C4-2B (cell line): ENCODE measurements at regions not wholly inside any gene's neighbourhood (a gene's known extent, or its start where the extent isn't known, plus 50 kb on each side); places are given as distances from the start of the nearest gene placed in this dataset.

Experiments used
- H3K27ac ChIP-seq: fragments of 450-650 bp; 2 replicates; pipeline ENCODE4 v1.5.1; 2017
- ZFX ChIP-seq: fragments of 450-650 bp; IDR thresholded peaks from 2 replicates; pipeline ENCODE4 v1.6.1; 2017
- TF ChIP-seq, protein P1 (sequence below): fragments of 450-650 bp; conservative IDR thresholded peaks from 2 replicates; pipeline ENCODE4 v1.5.1; 2017; ENCODE audit warnings: mild to moderate bottlenecking

DNA sequence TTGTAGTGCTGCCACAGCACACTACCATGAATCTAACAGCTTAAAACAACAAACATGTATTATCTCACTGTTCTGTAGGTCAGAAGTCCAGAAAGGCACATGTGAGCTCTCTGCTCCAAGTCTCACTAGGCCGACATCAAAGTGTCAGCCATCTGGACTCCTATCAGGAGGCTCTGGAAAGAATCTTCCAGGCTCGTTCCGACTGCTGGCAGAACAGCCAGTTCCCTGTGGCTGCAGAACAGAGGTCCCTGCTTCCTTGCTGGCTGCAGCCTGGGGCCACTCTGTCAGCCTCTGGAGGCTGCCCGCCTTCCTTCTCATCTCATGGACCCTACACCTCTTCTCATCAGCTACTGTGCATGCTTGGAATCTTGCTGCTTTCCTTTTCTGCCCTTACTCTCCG, 168.9 kb downstream of the CBLN1 start:
- H3K27ac ChIP-seq = no peak overlapping the region
- TF ChIP-seq, protein P1, sequence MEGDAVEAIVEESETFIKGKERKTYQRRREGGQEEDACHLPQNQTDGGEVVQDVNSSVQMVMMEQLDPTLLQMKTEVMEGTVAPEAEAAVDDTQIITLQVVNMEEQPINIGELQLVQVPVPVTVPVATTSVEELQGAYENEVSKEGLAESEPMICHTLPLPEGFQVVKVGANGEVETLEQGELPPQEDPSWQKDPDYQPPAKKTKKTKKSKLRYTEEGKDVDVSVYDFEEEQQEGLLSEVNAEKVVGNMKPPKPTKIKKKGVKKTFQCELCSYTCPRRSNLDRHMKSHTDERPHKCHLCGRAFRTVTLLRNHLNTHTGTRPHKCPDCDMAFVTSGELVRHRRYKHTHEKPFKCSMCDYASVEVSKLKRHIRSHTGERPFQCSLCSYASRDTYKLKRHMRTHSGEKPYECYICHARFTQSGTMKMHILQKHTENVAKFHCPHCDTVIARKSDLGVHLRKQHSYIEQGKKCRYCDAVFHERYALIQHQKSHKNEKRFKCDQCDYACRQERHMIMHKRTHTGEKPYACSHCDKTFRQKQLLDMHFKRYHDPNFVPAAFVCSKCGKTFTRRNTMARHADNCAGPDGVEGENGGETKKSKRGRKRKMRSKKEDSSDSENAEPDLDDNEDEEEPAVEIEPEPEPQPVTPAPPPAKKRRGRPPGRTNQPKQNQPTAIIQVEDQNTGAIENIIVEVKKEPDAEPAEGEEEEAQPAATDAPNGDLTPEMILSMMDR = no peak
- TF ChIP-seq ZFX = no peak

DNA sequence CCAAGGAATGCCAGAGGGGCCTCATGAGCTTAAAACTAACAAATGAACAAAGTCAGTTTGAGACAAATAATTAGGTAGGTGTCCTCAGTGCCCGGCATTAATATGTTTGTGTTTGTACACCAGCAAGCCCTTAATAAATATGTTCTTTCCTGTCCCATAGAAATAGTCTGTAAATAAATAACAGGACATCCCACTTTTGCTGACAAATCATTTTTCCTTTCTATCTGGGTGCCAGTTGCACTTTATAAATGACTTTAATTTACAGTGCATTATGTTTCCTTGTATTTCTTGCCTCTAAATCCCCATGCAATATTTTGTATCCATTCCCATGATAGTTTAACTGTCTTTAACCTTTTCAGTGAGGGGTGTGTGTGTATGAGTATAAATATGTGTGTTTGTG, 170.3 kb downstream of the CBLN1 start:
- H3K27ac ChIP-seq = no peak overlapping the region
- TF ChIP-seq, protein P1 = no peak
- TF ChIP-seq ZFX = no peak

DNA sequence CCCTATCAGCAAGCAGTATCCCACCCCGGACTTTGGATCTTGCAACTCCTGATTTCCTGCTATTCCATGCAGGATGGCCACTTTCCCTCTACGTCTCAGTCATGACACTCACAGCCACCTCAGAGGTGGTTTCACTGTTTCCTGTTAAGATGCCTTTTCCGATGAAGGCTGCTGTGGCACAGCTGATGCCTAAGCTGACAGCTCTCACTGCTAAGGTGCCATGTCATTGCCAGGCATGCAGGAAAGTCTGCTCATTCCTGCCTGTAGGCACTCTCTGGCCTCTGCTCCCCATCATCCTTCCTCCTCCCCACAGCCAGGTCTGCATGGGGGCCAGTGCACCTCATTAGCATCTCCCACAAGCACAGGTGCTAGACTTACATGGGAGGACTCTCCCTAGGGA, 173.0 kb downstream of the CBLN1 start:
- no peak for TF ChIP-seq ZFX
- TF ChIP-seq, protein P1 = no peak
- H3K27ac ChIP-seq = no peak overlapping the region

DNA sequence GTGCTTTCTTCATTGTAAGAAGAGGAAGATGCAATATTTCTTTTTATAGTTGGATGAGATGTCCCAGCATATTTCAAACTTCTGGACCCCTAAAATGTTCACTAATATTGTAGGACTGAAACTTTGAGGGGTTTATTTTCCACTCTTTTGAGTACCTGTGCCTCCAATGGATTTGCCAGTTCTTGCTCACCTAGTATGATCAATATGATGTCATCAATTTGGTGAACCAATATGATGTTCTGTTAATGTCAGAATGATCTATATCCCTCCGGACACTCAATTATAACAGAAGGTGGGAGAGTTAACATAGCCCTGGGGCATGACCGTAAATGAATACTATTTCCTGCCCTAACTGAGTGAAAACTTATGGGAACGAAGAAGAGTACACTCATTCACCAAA, 178.3 kb downstream of the CBLN1 start:
- TF ChIP-seq, protein P1 = no peak
- TF ChIP-seq ZFX = no peak
- no peak overlapping the region for H3K27ac ChIP-seq

DNA sequence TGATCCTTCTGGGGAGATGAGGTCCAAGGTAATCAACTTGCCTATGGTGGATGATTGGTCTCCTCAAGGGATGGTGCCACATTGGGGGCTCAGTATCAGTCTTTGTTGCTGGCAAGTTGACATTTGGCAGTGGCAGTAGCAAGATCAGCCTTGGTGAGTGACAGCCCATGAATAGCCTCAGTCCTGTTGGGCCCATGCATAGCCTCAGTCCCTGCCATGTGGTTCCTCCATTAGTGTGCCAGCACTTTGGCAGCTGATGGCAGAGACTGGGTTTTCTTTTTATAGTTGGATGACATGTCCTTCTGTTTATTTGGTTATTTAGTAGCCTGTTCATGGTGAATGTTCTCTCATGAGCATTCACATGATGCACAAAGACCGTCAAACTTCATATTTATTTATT, 179.6 kb downstream of the CBLN1 start:
- no peak overlapping the region for H3K27ac ChIP-seq
- TF ChIP-seq ZFX = no peak

DNA sequence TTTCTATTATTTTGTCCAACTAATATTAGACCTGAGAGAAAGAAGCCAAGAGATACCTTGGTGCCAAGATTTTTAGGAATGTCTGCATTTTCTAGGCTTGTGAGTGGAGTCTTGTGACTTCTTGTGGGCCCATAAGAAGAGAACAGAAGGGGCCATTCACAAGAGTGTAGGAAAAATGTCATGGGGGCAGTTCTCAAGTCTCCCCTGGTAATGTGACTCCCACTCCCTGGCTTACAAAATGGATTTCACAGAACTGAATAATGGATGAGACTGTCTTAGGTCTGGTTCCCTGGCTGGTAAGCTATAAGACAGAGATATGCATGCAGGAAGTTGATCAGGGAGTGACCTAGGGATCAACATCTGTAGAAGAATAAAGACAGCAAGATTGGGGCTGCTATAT, 181.3 kb downstream of the CBLN1 start:
- TF ChIP-seq, protein P1 = no peak
- no peak for TF ChIP-seq ZFX
- no peak overlapping the region for H3K27ac ChIP-seq

DNA sequence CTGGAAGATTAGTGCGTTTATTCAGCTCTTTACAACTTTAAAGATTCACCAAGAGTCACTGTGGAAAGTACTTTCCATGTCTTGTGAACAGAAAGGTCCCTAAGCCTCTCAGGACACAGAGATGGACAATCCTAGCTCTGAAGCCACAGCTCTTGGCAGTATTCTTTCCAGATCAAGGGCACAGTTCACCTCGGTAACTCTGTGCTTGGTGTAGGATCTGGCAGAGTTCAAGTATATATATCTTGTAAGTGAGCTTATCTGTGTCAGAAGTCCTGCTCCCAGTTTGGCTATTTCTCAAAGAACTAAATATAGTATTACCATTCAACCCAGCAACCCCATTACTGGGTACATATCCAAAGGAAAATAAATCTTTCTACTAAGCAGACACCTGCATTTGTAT, 183.7 kb downstream of the CBLN1 start:
- no peak for TF ChIP-seq ZFX
- TF ChIP-seq, protein P1 = no peak

DNA sequence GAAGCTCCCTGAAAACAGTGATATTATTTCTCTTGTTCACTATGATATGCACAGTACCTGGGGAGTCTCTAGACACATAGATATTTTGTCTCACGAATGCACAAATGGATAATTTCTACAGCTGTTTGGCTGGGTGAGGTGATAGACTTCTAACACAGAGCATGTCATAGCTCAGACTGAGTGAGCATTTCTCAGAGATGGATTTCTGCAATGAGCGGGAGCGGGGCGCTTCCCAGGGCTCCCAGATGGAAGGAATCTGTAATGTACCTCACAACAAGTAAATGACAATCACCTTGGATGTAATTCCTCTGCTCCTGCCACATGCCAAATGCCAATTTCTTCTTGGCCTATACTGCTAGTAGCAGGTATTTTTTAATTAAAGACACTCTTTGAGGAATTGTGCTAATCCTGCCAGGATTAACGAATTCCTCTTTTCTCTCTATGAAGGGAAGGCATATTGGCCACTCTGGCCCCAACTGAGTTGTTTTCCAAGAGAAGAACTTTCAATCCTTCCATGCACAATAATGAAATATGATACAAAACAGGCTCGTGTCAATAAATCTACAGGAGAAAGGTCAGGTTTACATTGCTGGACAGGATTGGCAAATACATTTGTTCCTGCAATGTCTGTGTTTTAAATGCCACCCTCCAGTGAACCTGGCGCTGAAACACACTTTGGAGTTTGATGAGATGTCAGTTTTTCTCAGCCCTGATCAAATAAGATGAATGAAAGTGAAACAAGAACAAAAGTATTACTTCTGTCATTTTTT, 185.3 kb downstream of the CBLN1 start:
- H3K27ac ChIP-seq = no peak overlapping the region; the same call in 1 of the 2 replicates
- no peak for TF ChIP-seq ZFX
- TF ChIP-seq, protein P1 = no peak

More for the DNA sequence above, 183.7 kb downstream of the CBLN1 start:
- no peak overlapping the region for H3K27ac ChIP-seq
